Chondrocyte (in vitro differentiated cells): ENCODE measurements at regions not wholly inside any gene's neighbourhood (a gene's known extent, or its start where the extent isn't known, plus 50 kb on each side); places are given as distances from the start of the nearest gene placed in this dataset.
A peak's percentile ranks its signal among the peaks of the same experiment; 100 is the strongest.

Experiments
- DNase-seq: peaks from one replicate; pipeline ENCODE4 v3.0.0; 2021; ENCODE audit warnings: mixed read lengths, low spot score
- H3K27ac Mint-ChIP-seq: one replicate; pipeline ENCODE4 v1.8.0; 2021; ENCODE audit warnings: mild to moderate bottlenecking, moderate library complexity, mixed read lengths; ENCODE audit not compliant: unreplicated experiment
- H3K27me3 Mint-ChIP-seq: 2 replicates; pipeline ENCODE4 v1.8.0; 2021; ENCODE audit warnings: low read depth, mixed read lengths
- H3K36me3 Mint-ChIP-seq: 2 replicates; pipeline ENCODE4 v1.8.0; 2021; ENCODE audit warnings: low read depth, mixed read lengths
- H3K4me1 Mint-ChIP-seq: 2 replicates; pipeline ENCODE4 v1.8.0; 2021; ENCODE audit warnings: low read depth, mild to moderate bottlenecking, mixed read lengths
- H3K4me3 Mint-ChIP-seq: one replicate; pipeline ENCODE4 v1.8.0; 2021; ENCODE audit warnings: mild to moderate bottlenecking, moderate library complexity, mixed read lengths; ENCODE audit not compliant: unreplicated experiment
- H3K9me3 Mint-ChIP-seq: 2 replicates; pipeline ENCODE4 v1.8.0; 2021; ENCODE audit warnings: low read depth, mixed read lengths
- TF ChIP-seq, protein P1 (sequence below): fragments of 200-600 bp; sonication (generic); IDR thresholded peaks from 2 replicates; pipeline ENCODE4 v1.5.0; 2021; ENCODE audit warnings: antibody characterized with exemption, mild to moderate bottlenecking, moderate library complexity

DNA sequence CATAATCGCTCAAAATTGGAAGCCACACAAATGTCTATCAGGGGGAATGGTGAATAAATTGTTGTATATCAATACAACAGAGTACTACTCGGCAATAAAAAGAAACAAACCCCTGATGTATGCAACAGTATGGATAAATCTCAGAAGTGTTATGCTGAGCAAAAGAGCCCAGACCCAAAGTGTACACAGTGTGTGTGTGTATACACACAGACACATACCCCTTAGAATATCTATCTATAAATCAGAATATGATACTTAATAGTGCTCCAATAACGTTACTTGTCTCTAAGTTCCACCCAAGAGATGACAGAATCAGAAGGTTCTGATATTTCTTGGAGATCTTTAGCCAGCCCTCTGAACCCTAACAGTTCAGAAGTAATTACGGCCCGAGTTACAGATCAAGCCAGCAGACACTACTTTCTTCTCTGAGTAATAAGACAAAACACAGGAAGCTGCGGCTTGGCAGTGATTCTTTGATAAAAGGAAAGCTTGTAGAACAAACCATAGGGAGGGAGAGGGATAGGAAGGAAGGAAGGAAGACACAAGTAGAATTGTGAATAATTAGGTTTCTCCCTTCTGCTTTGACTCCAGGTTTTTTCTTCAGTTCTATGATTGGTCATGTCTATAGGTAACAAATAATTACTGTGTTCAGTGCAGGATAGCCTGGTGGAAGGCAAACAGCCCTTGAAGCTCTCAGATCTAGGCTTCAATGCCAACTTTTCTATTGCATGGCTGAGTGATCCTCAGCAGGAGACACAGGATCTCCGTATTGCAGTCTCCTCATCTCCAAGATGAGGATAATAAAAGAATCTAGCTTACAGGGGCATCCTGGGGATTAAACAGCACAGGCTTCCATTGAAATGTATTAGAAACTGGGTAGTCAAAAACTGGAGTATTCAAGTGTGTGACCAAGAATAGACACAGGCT lies 75.6 kb upstream of the TEAD1 start:
- Mint-ChIP-seq H3K27me3 (no peaks in the 10 kb centered on the region), H3K9me3 (peaks cover 2% of the 10 kb centered on the region), H3K4me1 (peaks cover 19% of the 10 kb centered on the region), H3K27ac (no peak overlapping the region), H3K4me3 (no peak overlapping the region), H3K36me3 (peaks cover 2% of the 10 kb centered on the region)
- DNase-seq: no peak
- TF ChIP-seq, protein P1, sequence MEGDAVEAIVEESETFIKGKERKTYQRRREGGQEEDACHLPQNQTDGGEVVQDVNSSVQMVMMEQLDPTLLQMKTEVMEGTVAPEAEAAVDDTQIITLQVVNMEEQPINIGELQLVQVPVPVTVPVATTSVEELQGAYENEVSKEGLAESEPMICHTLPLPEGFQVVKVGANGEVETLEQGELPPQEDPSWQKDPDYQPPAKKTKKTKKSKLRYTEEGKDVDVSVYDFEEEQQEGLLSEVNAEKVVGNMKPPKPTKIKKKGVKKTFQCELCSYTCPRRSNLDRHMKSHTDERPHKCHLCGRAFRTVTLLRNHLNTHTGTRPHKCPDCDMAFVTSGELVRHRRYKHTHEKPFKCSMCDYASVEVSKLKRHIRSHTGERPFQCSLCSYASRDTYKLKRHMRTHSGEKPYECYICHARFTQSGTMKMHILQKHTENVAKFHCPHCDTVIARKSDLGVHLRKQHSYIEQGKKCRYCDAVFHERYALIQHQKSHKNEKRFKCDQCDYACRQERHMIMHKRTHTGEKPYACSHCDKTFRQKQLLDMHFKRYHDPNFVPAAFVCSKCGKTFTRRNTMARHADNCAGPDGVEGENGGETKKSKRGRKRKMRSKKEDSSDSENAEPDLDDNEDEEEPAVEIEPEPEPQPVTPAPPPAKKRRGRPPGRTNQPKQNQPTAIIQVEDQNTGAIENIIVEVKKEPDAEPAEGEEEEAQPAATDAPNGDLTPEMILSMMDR: no peak

DNA sequence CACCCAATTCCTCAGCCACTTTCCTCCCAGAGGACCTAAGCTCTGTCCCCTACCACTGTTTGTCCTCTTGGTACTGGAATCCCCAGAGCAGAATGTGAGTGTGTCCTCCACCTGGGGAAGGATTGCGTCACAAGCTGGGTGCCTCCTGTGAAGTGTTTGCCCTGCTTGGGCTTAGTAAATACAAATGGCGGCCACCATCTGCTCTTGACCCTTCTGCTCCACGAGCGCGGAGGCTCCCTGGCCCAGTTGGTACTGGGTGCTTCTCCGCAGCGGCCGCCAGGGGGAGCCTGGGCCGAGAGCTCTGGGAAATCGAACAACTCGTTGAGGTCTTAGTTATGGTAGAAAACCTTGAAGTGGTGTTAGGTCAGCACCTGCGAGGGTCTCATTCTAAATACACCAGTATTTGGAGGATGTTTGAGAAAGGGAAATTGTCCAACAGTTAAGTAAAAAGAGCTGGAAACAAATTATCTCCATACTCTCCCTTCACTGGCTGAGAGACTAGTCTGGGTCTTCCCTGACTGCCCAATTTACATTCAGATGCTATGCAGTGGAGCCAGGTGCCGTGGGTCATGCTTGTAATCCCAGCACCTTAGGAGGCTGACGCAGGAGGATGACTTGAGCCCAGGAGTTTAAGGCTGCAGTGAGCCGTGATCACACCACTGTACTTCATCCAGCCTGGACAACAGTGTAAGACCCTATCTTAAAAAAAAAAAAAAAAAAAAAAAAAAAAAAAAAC lies 74.6 kb upstream of the TEAD1 start:
- no peak for DNase-seq
- Mint-ChIP-seq H3K4me3 (no peak overlapping the region), H3K36me3 (peaks cover 2% of the 10 kb centered on the region), H3K9me3 (peaks cover 2% of the 10 kb centered on the region), H3K27me3 (no peaks in the 10 kb centered on the region), H3K4me1 (peaks cover 27% of the 10 kb centered on the region), H3K27ac (no peak overlapping the region)
- TF ChIP-seq, protein P1: peak; percentile 80

DNA sequence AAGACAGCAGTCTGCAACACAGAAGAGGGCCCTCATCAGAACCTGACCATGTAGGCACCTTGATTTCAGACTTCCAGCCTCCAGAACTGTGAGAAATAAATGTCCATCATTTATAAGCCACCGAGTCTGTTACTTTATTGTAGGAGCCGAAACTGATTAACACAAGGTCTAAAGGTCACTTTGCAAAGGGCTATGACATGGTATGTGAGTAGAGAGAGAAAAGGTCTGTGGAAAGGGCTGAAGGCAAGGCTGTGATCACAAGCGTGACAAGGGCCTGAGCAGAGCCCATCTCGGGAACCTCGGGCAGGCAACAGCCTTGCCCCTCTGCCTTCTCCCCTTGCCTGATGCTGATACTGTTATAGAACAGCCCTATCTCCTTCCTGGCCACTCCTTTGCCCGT lies 73.4 kb upstream of the TEAD1 start:
- TF ChIP-seq, protein P1: no peak
- no peak for DNase-seq
- Mint-ChIP-seq H3K27ac (no peak overlapping the region), H3K36me3 (no peaks in the 10 kb centered on the region), H3K27me3 (no peaks in the 10 kb centered on the region), H3K9me3 (no peaks in the 10 kb centered on the region), H3K4me1 (peaks cover 34% of the 10 kb centered on the region), H3K4me3 (no peak overlapping the region)

DNA sequence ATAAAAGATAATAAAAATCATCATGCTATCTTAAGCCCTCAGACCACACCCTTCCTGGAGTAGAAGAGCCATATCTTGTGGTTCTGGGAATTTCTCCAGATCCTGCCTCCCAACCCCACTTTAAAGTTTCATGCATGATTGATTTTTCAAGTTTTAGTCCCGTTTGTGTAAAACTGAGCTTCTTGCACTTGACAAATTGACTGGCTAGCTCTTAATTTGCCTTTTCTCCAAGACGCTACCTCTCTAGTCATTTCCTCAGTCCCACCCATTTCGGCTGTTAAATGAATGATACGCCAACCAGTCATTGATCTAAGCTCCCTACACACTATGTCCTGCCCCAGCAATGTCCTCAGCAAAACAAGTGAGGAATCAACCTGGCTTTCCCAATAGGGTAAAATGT lies 71.8 kb upstream of the TEAD1 start:
- DNase-seq: no peak
- H3K27ac Mint-ChIP-seq: no peak overlapping the region
- no peaks in the 10 kb centered on the region for H3K36me3 Mint-ChIP-seq
- no peaks in the 10 kb centered on the region for H3K27me3 Mint-ChIP-seq
- H3K4me1 Mint-ChIP-seq: peaks cover 43% of the 10 kb centered on the region
- H3K9me3 Mint-ChIP-seq: no peaks in the 10 kb centered on the region
- no peak overlapping the region for H3K4me3 Mint-ChIP-seq
- TF ChIP-seq, protein P1: no peak
